ENCODE measurements at regions not wholly inside any gene's neighbourhood (a gene's known extent, or its start where the extent isn't known, plus 50 kb on each side); places are given as distances from the start of the nearest gene placed in this dataset.

DNA sequence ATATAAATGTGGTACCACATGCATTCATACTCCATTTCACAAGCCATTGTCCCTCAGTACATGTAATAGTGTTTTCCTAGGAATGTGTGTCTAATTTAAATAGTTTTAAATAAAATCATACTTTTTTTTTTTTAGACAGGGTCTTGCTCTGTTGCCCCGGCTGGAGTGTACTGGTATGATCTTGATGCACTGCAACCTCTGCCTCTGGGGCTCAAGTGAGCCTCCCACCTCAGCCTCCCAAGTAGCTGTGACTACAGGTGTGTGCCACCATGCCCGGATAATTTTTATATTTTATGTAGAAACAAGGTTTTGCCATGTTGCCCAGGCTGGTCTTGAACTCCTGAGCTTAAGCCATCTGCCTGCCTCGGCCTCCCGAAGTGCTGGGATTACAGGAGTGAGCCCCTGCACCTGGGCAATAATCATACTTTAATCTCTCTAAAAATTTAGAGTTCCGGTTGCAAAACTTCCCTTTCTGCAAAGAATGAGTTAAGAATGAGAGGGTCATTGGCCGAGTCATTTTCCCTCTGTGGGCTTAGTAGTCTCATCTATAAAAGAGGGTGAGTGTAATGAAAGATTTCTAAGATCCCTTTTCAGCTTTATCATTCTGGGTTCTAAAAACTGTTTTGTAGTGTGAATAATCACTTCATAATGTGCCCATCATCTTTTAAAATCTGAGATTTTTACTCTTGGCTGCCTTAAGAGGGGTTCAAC, 116.0 kb upstream of the PELI1 start:
- TF ChIP-seq, protein P1, sequence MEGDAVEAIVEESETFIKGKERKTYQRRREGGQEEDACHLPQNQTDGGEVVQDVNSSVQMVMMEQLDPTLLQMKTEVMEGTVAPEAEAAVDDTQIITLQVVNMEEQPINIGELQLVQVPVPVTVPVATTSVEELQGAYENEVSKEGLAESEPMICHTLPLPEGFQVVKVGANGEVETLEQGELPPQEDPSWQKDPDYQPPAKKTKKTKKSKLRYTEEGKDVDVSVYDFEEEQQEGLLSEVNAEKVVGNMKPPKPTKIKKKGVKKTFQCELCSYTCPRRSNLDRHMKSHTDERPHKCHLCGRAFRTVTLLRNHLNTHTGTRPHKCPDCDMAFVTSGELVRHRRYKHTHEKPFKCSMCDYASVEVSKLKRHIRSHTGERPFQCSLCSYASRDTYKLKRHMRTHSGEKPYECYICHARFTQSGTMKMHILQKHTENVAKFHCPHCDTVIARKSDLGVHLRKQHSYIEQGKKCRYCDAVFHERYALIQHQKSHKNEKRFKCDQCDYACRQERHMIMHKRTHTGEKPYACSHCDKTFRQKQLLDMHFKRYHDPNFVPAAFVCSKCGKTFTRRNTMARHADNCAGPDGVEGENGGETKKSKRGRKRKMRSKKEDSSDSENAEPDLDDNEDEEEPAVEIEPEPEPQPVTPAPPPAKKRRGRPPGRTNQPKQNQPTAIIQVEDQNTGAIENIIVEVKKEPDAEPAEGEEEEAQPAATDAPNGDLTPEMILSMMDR (IDR thresholded peaks at IDR 0.05; ENCODE audit: low read depth, low read length) = no peak
- TF ChIP-seq EZH2phosphoT487 (IDR thresholded peaks at IDR 0.05; ENCODE audit: low read depth) = no peak

Data from OCI-LY3 (cell line).